ENCODE measurements at regions not wholly inside any gene's neighbourhood (a gene's known extent, or its start where the extent isn't known, plus 50 kb on each side); places are given as distances from the start of the nearest gene placed in this dataset.

- dilution Hi-C loops (cut with HindIII; ENCODE audit: low sequenced_read_pairs, unreplicated experiment), result no loop called here
- WGBS, 2 experiments (ENCODE audit: extremely low coverage in 2 of 2, insufficient read length in 1 of 2), result no CpG with 5 or more reads among the region's 2 CpGs
Measured at GRCh38 chr1:82849460-82849859, 1048.7 kb downstream of the ADGRL2 start.

More at GRCh38 chr1:82849460-82849859, 1048.7 kb downstream of the ADGRL2 start:
- ATAC-seq (ENCODE audit: low read depth) (no peak), DNase-seq (no peak)
- Histone ChIP-seq H3K4me1 (ENCODE audit: control insufficient read depth, insufficient read depth, low read length) (no peaks in the 10 kb centered on the region), H3K79me1 (ENCODE audit: low read depth in 1 of 2, low read length in 2 of 2) (no peaks in the 10 kb centered on the region), H2BK5ac (ENCODE audit: low read depth, low read length, poor library complexity, severe bottlenecking) (no peak overlapping the region), H3K56ac (ENCODE audit: extremely low read depth, insufficient read depth, low read length) (no peak overlapping the region), H3K23ac (ENCODE audit: low read depth, low read length) (no peak overlapping the region), H4K20me1 (ENCODE audit: insufficient read depth, low read length) (no peaks in the 10 kb centered on the region), H4K91ac (ENCODE audit: insufficient read depth, low read depth, low read length) (no peak overlapping the region), H2BK120ac (ENCODE audit: low read depth, low read length) (no peak overlapping the region), H2BK20ac (ENCODE audit: low read depth, low read length) (no peak overlapping the region), H3K18ac (ENCODE audit: low read depth, low read length) (no peak overlapping the region), H4K8ac (ENCODE audit: low read depth in 2 of 2, low read length in 2 of 2) (no peak overlapping the region), H3K9me3 (ENCODE audit: control insufficient read depth, insufficient read depth, low read length) (no peaks in the 10 kb centered on the region), H2BK15ac (ENCODE audit: low read depth, low read length) (no peak overlapping the region), H3K36me3 (ENCODE audit: control insufficient read depth, insufficient read depth, low read length) (no peaks in the 10 kb centered on the region), H4K5ac (ENCODE audit: low read depth, low read length) (no peak overlapping the region), H3K27ac (ENCODE audit: insufficient read depth, low read length) (no peak overlapping the region), H2AK5ac (ENCODE audit: low read depth, low read length) (no peak overlapping the region), H2AFZ (replicated peaks; ENCODE audit: low read length, poor library complexity) (no peak overlapping the region), H2AK9ac (replicated peaks; ENCODE audit: low read depth, low read length, poor library complexity) (no peak overlapping the region), H3K9ac (ENCODE audit: low read depth, low read length) (no peak overlapping the region), H3K14ac (replicated peaks; ENCODE audit: low read depth, low read length) (no peak overlapping the region), H3K4ac (ENCODE audit: low read depth, low read length) (no peak overlapping the region), H3K4me3 (ENCODE audit: insufficient read depth, low read depth, low read length) (no peak overlapping the region), H3K9me1 (ENCODE audit: insufficient read depth, low read length) (no peaks in the 10 kb centered on the region), H3K4me2 (ENCODE audit: low read depth, low read length) (no peak overlapping the region), H3K27me3 (ENCODE audit: control insufficient read depth, insufficient read depth, low read length) (no peaks in the 10 kb centered on the region)
- TF ChIP-seq CHD1 (IDR thresholded peaks at IDR 0.05; ENCODE audit: low read depth, low read length) (no peak), CTCF (conservative IDR thresholded peaks at IDR 0.05; ENCODE audit: low read depth, low read length) (no peak), FOS (IDR thresholded peaks at IDR 0.05; ENCODE audit: low read depth, low read length) (no peak), MAFK (IDR thresholded peaks at IDR 0.05; ENCODE audit: low read depth, low read length) (no peak), POLR2A (IDR thresholded peaks at IDR 0.05; ENCODE audit: low read depth, low read length) (no peak), SMC3 (IDR thresholded peaks at IDR 0.05; ENCODE audit: low read depth, low read length) (no peak)
- BruUV-seq (replicated peaks), result no TSS peak
- intact Hi-C loops (cut with micrococcal nuclease) (no loop called here), in situ Hi-C loops (cut with MboI; ENCODE audit: low sequenced_read_pairs) (no loop called here)
- ChIA-PET POLR2A (ENCODE audit: unreplicated experiment) (no interaction called here), CTCF (no interaction called here)
